ENCODE measurements at regions not wholly inside any gene's neighbourhood (a gene's known extent, or its start where the extent isn't known, plus 50 kb on each side); places are given as distances from the start of the nearest gene placed in this dataset.
A peak's percentile ranks its signal among the peaks of the same experiment; 100 is the strongest.

- TF ChIP-seq BRCA1 (CRISPR knock-in tag; IDR thresholded peaks at IDR 0.05) (no peak), ESRRA (CRISPR knock-in tag; IDR thresholded peaks at IDR 0.05; ENCODE audit: low read depth) (peak; percentile 79; the same call in 1 of the 2 replicates), SMARCC2 (IDR thresholded peaks at IDR 0.05) (no peak), MED1 (CRISPR knock-in tag; IDR thresholded peaks at IDR 0.05) (peak; percentile 54), ZNF713 (CRISPR knock-in tag; IDR thresholded peaks at IDR 0.05) (no peak), ZNF510 (CRISPR knock-in tag; IDR thresholded peaks at IDR 0.05; ENCODE audit: low read depth) (peak; percentile 24; the same call in 1 of the 2 replicates), MAFK (conservative IDR thresholded peaks at IDR 0.05 in 1 of 2, IDR thresholded peaks at IDR 0.05 in 1 of 2; ENCODE audit: low read length in 2 of 2) (no peak), ZNF543 (CRISPR knock-in tag; IDR thresholded peaks at IDR 0.05) (peak; percentile 34; the same call in 1 of the 2 replicates), NCOA5 (CRISPR knock-in tag; IDR thresholded peaks at IDR 0.05) (no peak), IKZF4 (CRISPR knock-in tag; IDR thresholded peaks at IDR 0.05; ENCODE audit: borderline replicate concordance, low read depth, not compliant biosample characterization) (peak; percentile 83), NFE2L1 (CRISPR knock-in tag; IDR thresholded peaks at IDR 0.05; ENCODE audit: borderline replicate concordance) (no peak), GATAD1 (CRISPR knock-in tag; IDR thresholded peaks at IDR 0.05) (0 out of 2 replicates have a peak, but pooled peaks have one; percentile 20), BORCS8-MEF2B (CRISPR knock-in tag; IDR thresholded peaks at IDR 0.05) (peak; percentile 48; the same call in 1 of the 2 replicates), DNMT1 (CRISPR knock-in tag; IDR thresholded peaks at IDR 0.05) (peak; percentile 58; the same call in 1 of the 2 replicates), NCOA2 (CRISPR knock-in tag; IDR thresholded peaks at IDR 0.05) (peak; percentile 83), ASH2L (IDR thresholded peaks at IDR 0.05; ENCODE audit: insufficient read length, low read depth, low read length) (peak; percentile 39), MAF1 (CRISPR knock-in tag; IDR thresholded peaks at IDR 0.05; ENCODE audit: borderline replicate concordance) (no peak), ZNF629 (CRISPR knock-in tag; conservative IDR thresholded peaks at IDR 0.05) (0 out of 2 replicates have a peak, but pooled peaks have one; percentile 6), TCF7 (IDR thresholded peaks at IDR 0.05; ENCODE audit: low read depth) (peak; percentile 80), SIX1 (CRISPR knock-in tag; IDR thresholded peaks at IDR 0.05; ENCODE audit: borderline replicate concordance) (peak; percentile 55)
- TF ChIP-seq, protein P1, sequence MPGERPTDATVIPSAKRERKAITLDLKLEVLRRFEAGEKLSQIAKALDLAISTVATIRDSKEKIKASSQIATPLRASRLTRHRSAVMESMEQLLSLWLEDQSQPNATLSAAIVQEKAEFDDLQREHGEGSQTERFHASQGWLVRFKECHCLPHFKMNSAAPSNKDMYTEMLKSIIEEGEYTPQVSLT (CRISPR knock-in tag; IDR thresholded peaks at IDR 0.05; ENCODE audit: borderline replicate concordance, low read depth): no peak
- TF ChIP-seq, protein P2, sequence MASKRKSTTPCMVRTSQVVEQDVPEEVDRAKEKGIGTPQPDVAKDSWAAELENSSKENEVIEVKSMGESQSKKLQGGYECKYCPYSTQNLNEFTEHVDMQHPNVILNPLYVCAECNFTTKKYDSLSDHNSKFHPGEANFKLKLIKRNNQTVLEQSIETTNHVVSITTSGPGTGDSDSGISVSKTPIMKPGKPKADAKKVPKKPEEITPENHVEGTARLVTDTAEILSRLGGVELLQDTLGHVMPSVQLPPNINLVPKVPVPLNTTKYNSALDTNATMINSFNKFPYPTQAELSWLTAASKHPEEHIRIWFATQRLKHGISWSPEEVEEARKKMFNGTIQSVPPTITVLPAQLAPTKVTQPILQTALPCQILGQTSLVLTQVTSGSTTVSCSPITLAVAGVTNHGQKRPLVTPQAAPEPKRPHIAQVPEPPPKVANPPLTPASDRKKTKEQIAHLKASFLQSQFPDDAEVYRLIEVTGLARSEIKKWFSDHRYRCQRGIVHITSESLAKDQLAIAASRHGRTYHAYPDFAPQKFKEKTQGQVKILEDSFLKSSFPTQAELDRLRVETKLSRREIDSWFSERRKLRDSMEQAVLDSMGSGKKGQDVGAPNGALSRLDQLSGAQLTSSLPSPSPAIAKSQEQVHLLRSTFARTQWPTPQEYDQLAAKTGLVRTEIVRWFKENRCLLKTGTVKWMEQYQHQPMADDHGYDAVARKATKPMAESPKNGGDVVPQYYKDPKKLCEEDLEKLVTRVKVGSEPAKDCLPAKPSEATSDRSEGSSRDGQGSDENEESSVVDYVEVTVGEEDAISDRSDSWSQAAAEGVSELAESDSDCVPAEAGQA (IDR thresholded peaks at IDR 0.05; ENCODE audit: low read depth): no peak
- TF ChIP-seq, protein P2 (CRISPR knock-in tag; IDR thresholded peaks at IDR 0.05; ENCODE audit: borderline replicate concordance): no peak
Observed at GRCh38 chr2:120564213-120565094, 171.2 kb upstream of the GLI2 start (continued).
